ENCODE measurements at regions not wholly inside any gene's neighbourhood (a gene's known extent, or its start where the extent isn't known, plus 50 kb on each side); places are given as distances from the start of the nearest gene placed in this dataset.

DNA sequence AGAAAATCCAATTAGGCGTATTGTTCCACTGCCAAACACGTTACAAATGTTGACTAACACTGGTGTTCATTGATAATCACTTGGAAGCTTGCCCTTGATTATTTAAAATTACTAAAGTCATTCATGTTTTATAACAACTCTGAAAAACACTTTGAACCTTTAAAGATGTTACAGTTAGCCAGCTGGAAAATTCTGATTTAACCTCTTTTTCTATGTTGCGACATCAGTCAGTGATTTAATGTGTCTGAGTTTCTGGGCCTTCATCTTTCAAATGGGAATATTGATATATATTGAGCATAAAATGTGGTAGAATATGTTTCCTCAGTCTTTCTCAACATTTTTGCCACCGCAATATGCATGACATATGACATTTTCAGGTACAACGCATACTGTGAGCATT is 274.1 kb upstream of the TENM3 start:
- TF ChIP-seq, protein P1, sequence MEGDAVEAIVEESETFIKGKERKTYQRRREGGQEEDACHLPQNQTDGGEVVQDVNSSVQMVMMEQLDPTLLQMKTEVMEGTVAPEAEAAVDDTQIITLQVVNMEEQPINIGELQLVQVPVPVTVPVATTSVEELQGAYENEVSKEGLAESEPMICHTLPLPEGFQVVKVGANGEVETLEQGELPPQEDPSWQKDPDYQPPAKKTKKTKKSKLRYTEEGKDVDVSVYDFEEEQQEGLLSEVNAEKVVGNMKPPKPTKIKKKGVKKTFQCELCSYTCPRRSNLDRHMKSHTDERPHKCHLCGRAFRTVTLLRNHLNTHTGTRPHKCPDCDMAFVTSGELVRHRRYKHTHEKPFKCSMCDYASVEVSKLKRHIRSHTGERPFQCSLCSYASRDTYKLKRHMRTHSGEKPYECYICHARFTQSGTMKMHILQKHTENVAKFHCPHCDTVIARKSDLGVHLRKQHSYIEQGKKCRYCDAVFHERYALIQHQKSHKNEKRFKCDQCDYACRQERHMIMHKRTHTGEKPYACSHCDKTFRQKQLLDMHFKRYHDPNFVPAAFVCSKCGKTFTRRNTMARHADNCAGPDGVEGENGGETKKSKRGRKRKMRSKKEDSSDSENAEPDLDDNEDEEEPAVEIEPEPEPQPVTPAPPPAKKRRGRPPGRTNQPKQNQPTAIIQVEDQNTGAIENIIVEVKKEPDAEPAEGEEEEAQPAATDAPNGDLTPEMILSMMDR (IDR thresholded peaks at IDR 0.05) = no peak
- no peak for TF ChIP-seq POLR2A (IDR thresholded peaks at IDR 0.05; ENCODE audit: low read depth)
- TF ChIP-seq EP300 (IDR thresholded peaks at IDR 0.05) = no peak
- TF ChIP-seq POLR2AphosphoS5 (IDR thresholded peaks at IDR 0.05) = no peak

All from esophagus muscularis mucosa (tissue), 4 donors.